GM23338 (cell line): ENCODE measurements at regions not wholly inside any gene's neighbourhood (a gene's known extent, or its start where the extent isn't known, plus 50 kb on each side); places are given as distances from the start of the nearest gene placed in this dataset.

Experiments
- ATAC-seq: fragments of 200-7000 bp; cut with Tn5 transposase; 3 replicates; pipeline ENCODE4 v1.9.1; 2020
- DNase-seq: peaks from one replicate; pipeline ENCODE4 v3.0.0-alpha.2; 2015; ENCODE audit warnings: low spot score
- H2AFZ ChIP-seq: fragments of 200-600 bp; sonication (generic); 2 replicates; pipeline ENCODE4 v1.8.0; 2016; ENCODE audit warnings: antibody characterized with exemption, mild to moderate bottlenecking, moderate library complexity
- H3F3A ChIP-seq: fragments of 200-600 bp; sonication (generic); replicated peaks from 2 replicates; pipeline ENCODE4 v1.8.0; 2017; ENCODE audit warnings: antibody characterized with exemption, mixed run types, low read depth
- H3K27ac ChIP-seq: fragments of 200-600 bp; sonication (generic); 2 replicates; pipeline ENCODE4 v1.6.1; 2016; ENCODE audit warnings: low read depth
- H3K27me3 ChIP-seq: fragments of 200-600 bp; sonication (generic); 2 replicates; pipeline ENCODE4 v1.8.0; 2016; ENCODE audit warnings: mild to moderate bottlenecking, mixed run types, moderate library complexity; ENCODE audit not compliant: insufficient read depth
- H3K36me3 ChIP-seq: fragments of 200-600 bp; sonication (generic); 2 replicates; pipeline ENCODE4 v1.8.0; 2016; ENCODE audit warnings: mild to moderate bottlenecking; ENCODE audit not compliant: insufficient read depth
- H3K4me1 ChIP-seq: fragments of 200-600 bp; sonication (generic); 2 replicates; pipeline ENCODE4 v1.8.0; 2016; ENCODE audit warnings: mild to moderate bottlenecking, moderate library complexity; ENCODE audit not compliant: insufficient read depth
- H3K4me2 ChIP-seq: fragments of 200-600 bp; sonication (generic); 2 replicates; pipeline ENCODE4 v1.7.1; 2017; ENCODE audit warnings: mixed run types
- H3K4me3 ChIP-seq: fragments of 200-600 bp; sonication (generic); 2 replicates; pipeline ENCODE4 v1.6.1; 2016; ENCODE audit warnings: mixed run types
- H3K79me2 ChIP-seq: fragments of 200-600 bp; sonication (generic); replicated peaks from 2 replicates; pipeline ENCODE4 v1.8.0; 2017; ENCODE audit warnings: mild to moderate bottlenecking; ENCODE audit not compliant: insufficient read depth
- H3K9me2 ChIP-seq: fragments of 200-600 bp; sonication (generic); 2 replicates; pipeline ENCODE4 v1.8.0; 2017; ENCODE audit not compliant: insufficient read depth
- H4K20me1 ChIP-seq: fragments of 200-600 bp; sonication (generic); replicated peaks from 2 replicates; pipeline ENCODE4 v1.8.0; 2017; ENCODE audit warnings: mild to moderate bottlenecking; ENCODE audit not compliant: insufficient read depth
- H3K27ac Mint-ChIP-seq: 2 replicates; pipeline ENCODE4 v1.8.0; 2020; ENCODE audit warnings: inconsistent platforms, mild to moderate bottlenecking, moderate library complexity, mixed read lengths
- H3K27me3 Mint-ChIP-seq: 3 replicates; pipeline ENCODE4 v1.8.0; 2022; ENCODE audit warnings: low read depth, mild to moderate bottlenecking, moderate library complexity, mixed read lengths, inconsistent platforms; ENCODE audit not compliant: insufficient read depth, poor library complexity
- H3K36me3 Mint-ChIP-seq: 3 replicates; pipeline ENCODE4 v1.8.0; 2021; ENCODE audit warnings: low read depth, mild to moderate bottlenecking, inconsistent platforms, moderate library complexity, mixed read lengths
- H3K4me1 Mint-ChIP-seq: 3 replicates; pipeline ENCODE4 v1.8.0; 2020; ENCODE audit warnings: mild to moderate bottlenecking, inconsistent platforms, mixed read lengths
- H3K4me3 Mint-ChIP-seq: 3 replicates; pipeline ENCODE4 v1.8.0; 2021; ENCODE audit warnings: moderate library complexity, mild to moderate bottlenecking, inconsistent platforms, mixed read lengths
- H3K9me3 Mint-ChIP-seq: 3 replicates; pipeline ENCODE4 v1.8.0; 2020; ENCODE audit warnings: moderate library complexity, mild to moderate bottlenecking, inconsistent platforms, mixed read lengths
- CREB1 ChIP-seq: fragments of 250-450 bp; sonication (Bioruptor Pico); IDR thresholded peaks from 2 replicates; pipeline ENCODE4 v1.5.0; 2020; ENCODE audit warnings: low read depth, mild to moderate bottlenecking, moderate library complexity
- ETS1 ChIP-seq: IDR thresholded peaks from 2 replicates; pipeline ENCODE4 v1.6.1; 2016; ENCODE audit warnings: antibody characterized with exemption
- EZH2 ChIP-seq: fragments of 200-600 bp; sonication (generic); IDR thresholded peaks from one replicate; pipeline ENCODE4 v1.8.0; 2017; ENCODE audit warnings: antibody characterized with exemption, mild to moderate bottlenecking, low read depth; ENCODE audit not compliant: unreplicated experiment
- EZH2phosphoT487 ChIP-seq: fragments of 200-600 bp; sonication (generic); IDR thresholded peaks from one replicate; pipeline ENCODE4 v1.8.1; 2018; ENCODE audit warnings: antibody characterized with exemption; ENCODE audit not compliant: unreplicated experiment
- JUNB ChIP-seq: IDR thresholded peaks from one replicate; pipeline ENCODE4 v1.6.1; 2016; ENCODE audit warnings: antibody characterized with exemption; ENCODE audit not compliant: unreplicated experiment
- NANOG ChIP-seq: IDR thresholded peaks from 2 replicates; pipeline ENCODE4 v1.6.1; 2016; ENCODE audit warnings: antibody characterized with exemption, borderline replicate concordance
- POLR2AphosphoS5 ChIP-seq: IDR thresholded peaks from 2 replicates; pipeline ENCODE4 v1.6.1; 2016; ENCODE audit warnings: antibody characterized with exemption, low read depth
- REST ChIP-seq: IDR thresholded peaks from one replicate; pipeline ENCODE4 v1.6.1; 2018; ENCODE audit warnings: antibody characterized with exemption; ENCODE audit not compliant: unreplicated experiment
- STAT1 ChIP-seq: IDR thresholded peaks from one replicate; pipeline ENCODE4 v1.6.1; 2016; ENCODE audit warnings: antibody characterized with exemption; ENCODE audit not compliant: unreplicated experiment
- ZNF114 ChIP-seq: fragments of 250-450 bp; sonication (Bioruptor Pico); IDR thresholded peaks from 2 replicates; pipeline ENCODE4 v1.5.0; 2020; ENCODE audit warnings: mild to moderate bottlenecking, moderate library complexity
- ZNF331 ChIP-seq: fragments of 250-450 bp; sonication (Bioruptor Pico); IDR thresholded peaks from 2 replicates; pipeline ENCODE4 v1.5.0; 2020; ENCODE audit warnings: low read depth, mild to moderate bottlenecking, moderate library complexity
- TF ChIP-seq, protein P1 (sequence below): fragments of 250-450 bp; sonication (Bioruptor Pico); IDR thresholded peaks from 2 replicates; pipeline ENCODE4 v1.5.0; 2020; ENCODE audit warnings: mild to moderate bottlenecking, moderate library complexity
- TF ChIP-seq, protein P2 (sequence below), 2 experiments: fragments of 200-600 bp in 1 of 2; sonication (generic) in 1 of 2; conservative IDR thresholded peaks; 2 replicates each; pipeline versions ENCODE4 v1.5.1 to v1.6.1; 2016 to 2017; ENCODE audit warnings: antibody characterized with exemption in 2 of 2, low read depth in 2 of 2, mild to moderate bottlenecking in 2 of 2, moderate library complexity in 1 of 2

GRCh38 chr9:24961762-24962161 is 416.1 kb upstream of the IZUMO3 start:
- Mint-ChIP-seq H3K9me3 (no peaks in the 10 kb centered on the region), H3K36me3 (no peaks in the 10 kb centered on the region), H3K27ac (no peak overlapping the region), H3K4me3 (no peak overlapping the region), H3K27me3 (no peaks in the 10 kb centered on the region), H3K4me1 (no peaks in the 10 kb centered on the region)
- Histone ChIP-seq H3K27me3 (no peaks in the 10 kb centered on the region), H3K4me3 (no peak overlapping the region), H3F3A (no peaks in the 10 kb centered on the region), H3K4me1 (no peaks in the 10 kb centered on the region), H3K79me2 (no peaks in the 10 kb centered on the region), H2AFZ (no peak overlapping the region), H3K36me3 (no peaks in the 10 kb centered on the region), H4K20me1 (no peaks in the 10 kb centered on the region), H3K9me2 (no peaks in the 10 kb centered on the region), H3K4me2 (no peak overlapping the region), H3K27ac (no peak overlapping the region)
- ATAC-seq (no peak), DNase-seq (no peak)
- TF ChIP-seq STAT1, result no peak
- no peak for TF ChIP-seq POLR2AphosphoS5
- no peak for TF ChIP-seq EZH2
- TF ChIP-seq REST, result no peak
- TF ChIP-seq ZNF114 (CRISPR knock-in tag), result no peak
- TF ChIP-seq ZNF331 (CRISPR knock-in tag), result no peak
- TF ChIP-seq EZH2phosphoT487, result no peak
- TF ChIP-seq CREB1, result no peak
- no peak for TF ChIP-seq JUNB
- TF ChIP-seq ETS1, result no peak
- TF ChIP-seq NANOG, result no peak
- TF ChIP-seq, protein P1, sequence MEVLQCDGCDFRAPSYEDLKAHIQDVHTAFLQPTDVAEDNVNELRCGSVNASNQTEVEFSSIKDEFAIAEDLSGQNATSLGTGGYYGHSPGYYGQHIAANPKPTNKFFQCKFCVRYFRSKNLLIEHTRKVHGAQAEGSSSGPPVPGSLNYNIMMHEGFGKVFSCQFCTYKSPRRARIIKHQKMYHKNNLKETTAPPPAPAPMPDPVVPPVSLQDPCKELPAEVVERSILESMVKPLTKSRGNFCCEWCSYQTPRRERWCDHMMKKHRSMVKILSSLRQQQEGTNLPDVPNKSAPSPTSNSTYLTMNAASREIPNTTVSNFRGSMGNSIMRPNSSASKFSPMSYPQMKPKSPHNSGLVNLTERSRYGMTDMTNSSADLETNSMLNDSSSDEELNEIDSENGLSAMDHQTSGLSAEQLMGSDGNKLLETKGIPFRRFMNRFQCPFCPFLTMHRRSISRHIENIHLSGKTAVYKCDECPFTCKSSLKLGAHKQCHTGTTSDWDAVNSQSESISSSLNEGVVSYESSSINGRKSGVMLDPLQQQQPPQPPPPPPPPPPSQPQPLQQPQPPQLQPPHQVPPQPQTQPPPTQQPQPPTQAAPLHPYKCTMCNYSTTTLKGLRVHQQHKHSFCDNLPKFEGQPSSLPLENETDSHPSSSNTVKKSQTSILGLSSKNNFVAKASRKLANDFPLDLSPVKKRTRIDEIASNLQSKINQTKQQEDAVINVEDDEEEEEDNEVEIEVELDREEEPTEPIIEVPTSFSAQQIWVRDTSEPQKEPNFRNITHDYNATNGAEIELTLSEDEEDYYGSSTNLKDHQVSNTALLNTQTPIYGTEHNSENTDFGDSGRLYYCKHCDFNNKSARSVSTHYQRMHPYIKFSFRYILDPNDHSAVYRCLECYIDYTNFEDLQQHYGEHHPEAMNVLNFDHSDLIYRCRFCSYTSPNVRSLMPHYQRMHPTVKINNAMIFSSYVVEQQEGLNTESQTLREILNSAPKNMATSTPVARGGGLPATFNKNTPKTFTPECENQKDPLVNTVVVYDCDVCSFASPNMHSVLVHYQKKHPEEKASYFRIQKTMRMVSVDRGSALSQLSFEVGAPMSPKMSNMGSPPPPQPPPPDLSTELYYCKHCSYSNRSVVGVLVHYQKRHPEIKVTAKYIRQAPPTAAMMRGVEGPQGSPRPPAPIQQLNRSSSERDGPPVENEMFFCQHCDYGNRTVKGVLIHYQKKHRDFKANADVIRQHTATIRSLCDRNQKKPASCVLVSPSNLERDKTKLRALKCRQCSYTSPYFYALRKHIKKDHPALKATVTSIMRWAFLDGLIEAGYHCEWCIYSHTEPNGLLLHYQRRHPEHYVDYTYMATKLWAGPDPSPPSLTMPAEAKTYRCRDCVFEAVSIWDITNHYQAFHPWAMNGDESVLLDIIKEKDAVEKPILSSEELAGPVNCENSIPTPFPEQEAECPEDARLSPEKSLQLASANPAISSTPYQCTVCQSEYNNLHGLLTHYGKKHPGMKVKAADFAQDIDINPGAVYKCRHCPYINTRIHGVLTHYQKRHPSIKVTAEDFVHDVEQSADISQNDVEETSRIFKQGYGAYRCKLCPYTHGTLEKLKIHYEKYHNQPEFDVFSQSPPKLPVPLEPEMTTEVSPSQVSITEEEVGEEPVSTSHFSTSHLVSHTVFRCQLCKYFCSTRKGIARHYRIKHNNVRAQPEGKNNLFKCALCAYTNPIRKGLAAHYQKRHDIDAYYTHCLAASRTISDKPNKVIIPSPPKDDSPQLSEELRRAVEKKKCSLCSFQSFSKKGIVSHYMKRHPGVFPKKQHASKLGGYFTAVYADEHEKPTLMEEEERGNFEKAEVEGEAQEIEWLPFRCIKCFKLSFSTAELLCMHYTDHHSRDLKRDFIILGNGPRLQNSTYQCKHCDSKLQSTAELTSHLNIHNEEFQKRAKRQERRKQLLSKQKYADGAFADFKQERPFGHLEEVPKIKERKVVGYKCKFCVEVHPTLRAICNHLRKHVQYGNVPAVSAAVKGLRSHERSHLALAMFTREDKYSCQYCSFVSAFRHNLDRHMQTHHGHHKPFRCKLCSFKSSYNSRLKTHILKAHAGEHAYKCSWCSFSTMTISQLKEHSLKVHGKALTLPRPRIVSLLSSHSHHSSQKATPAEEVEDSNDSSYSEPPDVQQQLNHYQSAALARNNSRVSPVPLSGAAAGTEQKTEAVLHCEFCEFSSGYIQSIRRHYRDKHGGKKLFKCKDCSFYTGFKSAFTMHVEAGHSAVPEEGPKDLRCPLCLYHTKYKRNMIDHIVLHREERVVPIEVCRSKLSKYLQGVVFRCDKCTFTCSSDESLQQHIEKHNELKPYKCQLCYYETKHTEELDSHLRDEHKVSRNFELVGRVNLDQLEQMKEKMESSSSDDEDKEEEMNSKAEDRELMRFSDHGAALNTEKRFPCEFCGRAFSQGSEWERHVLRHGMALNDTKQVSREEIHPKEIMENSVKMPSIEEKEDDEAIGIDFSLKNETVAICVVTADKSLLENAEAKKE (CRISPR knock-in tag), result no peak
- TF ChIP-seq, protein P2, sequence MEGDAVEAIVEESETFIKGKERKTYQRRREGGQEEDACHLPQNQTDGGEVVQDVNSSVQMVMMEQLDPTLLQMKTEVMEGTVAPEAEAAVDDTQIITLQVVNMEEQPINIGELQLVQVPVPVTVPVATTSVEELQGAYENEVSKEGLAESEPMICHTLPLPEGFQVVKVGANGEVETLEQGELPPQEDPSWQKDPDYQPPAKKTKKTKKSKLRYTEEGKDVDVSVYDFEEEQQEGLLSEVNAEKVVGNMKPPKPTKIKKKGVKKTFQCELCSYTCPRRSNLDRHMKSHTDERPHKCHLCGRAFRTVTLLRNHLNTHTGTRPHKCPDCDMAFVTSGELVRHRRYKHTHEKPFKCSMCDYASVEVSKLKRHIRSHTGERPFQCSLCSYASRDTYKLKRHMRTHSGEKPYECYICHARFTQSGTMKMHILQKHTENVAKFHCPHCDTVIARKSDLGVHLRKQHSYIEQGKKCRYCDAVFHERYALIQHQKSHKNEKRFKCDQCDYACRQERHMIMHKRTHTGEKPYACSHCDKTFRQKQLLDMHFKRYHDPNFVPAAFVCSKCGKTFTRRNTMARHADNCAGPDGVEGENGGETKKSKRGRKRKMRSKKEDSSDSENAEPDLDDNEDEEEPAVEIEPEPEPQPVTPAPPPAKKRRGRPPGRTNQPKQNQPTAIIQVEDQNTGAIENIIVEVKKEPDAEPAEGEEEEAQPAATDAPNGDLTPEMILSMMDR (conservative IDR thresholded peaks at IDR 0.05; ENCODE audit: low read depth in 2 of 2), result no peak
